GM13977 (cell line): ENCODE measurements at regions not wholly inside any gene's neighbourhood (a gene's known extent, or its start where the extent isn't known, plus 50 kb on each side); places are given as distances from the start of the nearest gene placed in this dataset.
"Not testable (repeated sequence)": the region's sequence is repeated elsewhere in the genome, so short reads cannot be mapped to it uniquely, and the experiment has no call there.

ENCODE experiments used
- DNase-seq: peaks from one replicate; pipeline ENCODE4 v3.0.0; 2012; ENCODE audit warnings: low spot score
- in situ Hi-C: fragments of 300-500 bp; cut with MboI; formaldehyde crosslinking; loops from one replicate; pipeline ENCODE4 v1.12.0; 2022; ENCODE audit warnings: low sequenced_read_pairs, low pct_unique_long_range_greater_than_20kb, mixed read lengths, inconsistent platforms; ENCODE audit not compliant: unreplicated experiment
- TF ChIP-seq, protein P1 (sequence below): IDR thresholded peaks from 2 replicates; pipeline ENCODE4 v1.5.1; 2012; ENCODE audit warnings: mild to moderate bottlenecking, control low read depth; ENCODE audit not compliant: insufficient read depth; ENCODE audit errors: extremely low read depth, missing control alignments

DNA sequence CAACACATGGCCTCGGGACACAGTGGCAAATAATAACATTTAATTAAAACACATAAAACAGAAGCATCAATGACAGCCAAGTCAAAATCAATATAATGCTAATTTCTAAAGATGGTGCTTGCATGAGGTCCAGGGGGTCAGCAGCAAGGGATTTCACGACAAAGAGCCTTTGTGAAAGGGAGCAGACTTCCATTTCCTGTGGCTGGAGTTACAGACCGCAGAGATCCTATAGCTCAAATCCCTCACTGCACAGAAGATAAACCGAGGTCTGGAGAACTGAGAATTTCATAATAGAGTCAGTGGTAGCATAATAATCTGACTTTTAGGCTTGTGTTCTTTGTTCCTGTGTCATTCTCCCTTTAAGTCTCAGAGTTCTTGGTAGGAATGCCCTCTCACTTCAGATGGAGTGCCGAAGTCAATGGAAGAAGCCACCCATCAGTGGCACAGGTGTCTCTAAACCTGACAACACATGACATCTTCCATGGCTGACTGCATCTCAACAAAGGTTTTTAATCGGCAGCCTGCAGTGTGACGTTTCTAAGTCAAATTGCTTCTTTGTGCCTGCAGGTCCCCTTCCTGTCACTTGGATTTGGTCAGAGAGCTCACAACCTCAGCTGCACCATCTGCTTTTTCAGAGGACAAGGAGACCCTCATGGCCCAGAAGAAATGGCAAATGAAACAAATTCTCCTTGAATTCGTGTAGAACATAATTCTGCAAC lies 67.4 kb downstream of the CARTPT start:
- TF ChIP-seq, protein P1, sequence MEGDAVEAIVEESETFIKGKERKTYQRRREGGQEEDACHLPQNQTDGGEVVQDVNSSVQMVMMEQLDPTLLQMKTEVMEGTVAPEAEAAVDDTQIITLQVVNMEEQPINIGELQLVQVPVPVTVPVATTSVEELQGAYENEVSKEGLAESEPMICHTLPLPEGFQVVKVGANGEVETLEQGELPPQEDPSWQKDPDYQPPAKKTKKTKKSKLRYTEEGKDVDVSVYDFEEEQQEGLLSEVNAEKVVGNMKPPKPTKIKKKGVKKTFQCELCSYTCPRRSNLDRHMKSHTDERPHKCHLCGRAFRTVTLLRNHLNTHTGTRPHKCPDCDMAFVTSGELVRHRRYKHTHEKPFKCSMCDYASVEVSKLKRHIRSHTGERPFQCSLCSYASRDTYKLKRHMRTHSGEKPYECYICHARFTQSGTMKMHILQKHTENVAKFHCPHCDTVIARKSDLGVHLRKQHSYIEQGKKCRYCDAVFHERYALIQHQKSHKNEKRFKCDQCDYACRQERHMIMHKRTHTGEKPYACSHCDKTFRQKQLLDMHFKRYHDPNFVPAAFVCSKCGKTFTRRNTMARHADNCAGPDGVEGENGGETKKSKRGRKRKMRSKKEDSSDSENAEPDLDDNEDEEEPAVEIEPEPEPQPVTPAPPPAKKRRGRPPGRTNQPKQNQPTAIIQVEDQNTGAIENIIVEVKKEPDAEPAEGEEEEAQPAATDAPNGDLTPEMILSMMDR, result no peak
- in situ Hi-C loops, result loop anchor here (25.0 kb wide), 2 partner anchors 226 to 526 kb away; partner anchors contain the start of genes MRPS27 and PTCD2
- no peak for DNase-seq

DNA sequence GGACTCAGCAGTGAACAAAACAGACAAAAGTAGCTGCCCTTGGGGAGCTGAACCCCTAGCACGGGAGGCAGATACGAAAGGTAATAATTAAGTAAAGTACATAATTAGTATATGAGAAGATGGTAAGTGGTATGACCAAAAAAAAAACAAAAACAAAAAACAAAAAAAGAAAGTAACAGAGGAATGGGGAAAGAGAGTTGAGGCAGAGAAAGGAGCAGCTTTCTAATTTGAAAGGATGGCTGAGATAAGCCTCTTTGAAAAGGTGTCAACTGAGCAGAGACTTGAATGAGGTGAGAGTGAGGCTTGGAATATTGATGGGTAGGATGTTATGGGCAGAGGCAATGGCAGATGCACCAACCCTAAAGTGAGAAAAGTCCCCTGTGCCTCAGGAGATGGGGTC lies 69.7 kb downstream of the CARTPT start:
- DNase-seq, result no peak
- TF ChIP-seq, protein P1, result no peak
- in situ Hi-C loops, result loop anchor here (25.0 kb wide), 2 partner anchors 224 to 524 kb away; partner anchors contain the start of genes MRPS27 and PTCD2

DNA sequence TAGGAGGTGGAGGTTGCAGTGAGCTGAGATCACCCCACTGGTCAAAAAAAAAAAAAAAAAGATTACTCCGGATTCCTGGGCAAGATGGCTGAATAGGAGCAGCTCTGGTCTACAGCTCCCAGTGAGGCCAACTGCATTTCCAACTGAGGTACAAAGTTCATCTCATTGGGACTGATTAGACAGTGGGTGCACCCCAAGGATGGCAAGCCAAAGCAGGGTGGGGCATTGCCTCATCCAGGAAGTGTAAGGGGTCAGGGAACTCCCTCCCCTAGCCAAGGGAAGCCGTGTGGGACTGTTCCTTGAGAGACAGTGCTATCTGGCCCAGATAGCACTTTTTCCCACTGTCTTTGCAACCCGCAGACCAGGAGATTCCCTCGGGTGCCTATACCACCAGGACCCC lies 70.7 kb downstream of the CARTPT start:
- in situ Hi-C loops, result loop anchor here (25.0 kb wide), 2 partner anchors 223 to 523 kb away; partner anchors contain the start of genes MRPS27 and PTCD2
- TF ChIP-seq, protein P1, result no peak
- DNase-seq, result no peak

DNA sequence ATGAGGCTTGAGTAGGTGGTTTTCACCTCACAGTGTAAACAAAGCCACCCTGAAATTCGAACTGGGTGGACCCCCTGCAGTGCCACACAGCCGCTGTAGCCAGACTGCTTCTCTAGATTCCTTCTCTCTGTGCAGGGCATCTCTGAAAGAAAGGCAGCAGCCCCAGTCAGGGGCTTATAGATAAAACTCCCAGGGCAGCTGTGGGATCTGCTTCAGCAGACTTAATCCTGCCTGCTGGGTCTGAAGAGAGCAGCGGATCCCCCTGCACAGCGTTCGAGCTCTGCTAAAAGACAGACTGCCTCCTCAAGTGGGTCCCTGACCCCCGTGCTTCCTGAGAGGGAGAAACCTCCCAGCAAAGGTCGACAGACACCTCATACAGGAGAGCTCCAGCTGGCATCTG lies 71.4 kb downstream of the CARTPT start:
- in situ Hi-C loops, result loop anchor here (25.0 kb wide), 2 partner anchors 222 to 522 kb away; partner anchors contain the start of genes MRPS27 and PTCD2
- TF ChIP-seq, protein P1, result no peak
- DNase-seq, result no peak

DNA sequence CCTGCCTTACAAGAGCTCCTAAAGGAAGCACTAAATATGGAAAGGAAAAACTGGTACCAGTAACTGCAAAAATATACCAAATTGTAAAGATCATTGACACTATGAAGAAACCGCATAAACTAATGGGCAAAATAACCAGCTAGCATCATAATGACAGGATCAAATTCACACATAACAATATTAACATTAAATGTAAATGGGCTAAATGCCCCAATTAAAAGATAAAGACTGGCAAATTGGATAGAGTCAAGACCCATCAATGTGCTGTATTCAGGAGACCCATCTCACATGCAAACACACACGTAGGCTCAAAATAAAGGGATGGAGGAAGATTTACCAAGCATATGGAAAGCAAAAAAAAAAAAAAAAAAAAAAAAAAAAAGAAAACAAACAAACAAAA lies 73.0 kb downstream of the CARTPT start:
- in situ Hi-C loops, result loop anchor here (25.0 kb wide), 2 partner anchors 220 to 520 kb away; partner anchors contain the start of genes MRPS27 and PTCD2
- not testable (repeated sequence) for DNase-seq

DNA sequence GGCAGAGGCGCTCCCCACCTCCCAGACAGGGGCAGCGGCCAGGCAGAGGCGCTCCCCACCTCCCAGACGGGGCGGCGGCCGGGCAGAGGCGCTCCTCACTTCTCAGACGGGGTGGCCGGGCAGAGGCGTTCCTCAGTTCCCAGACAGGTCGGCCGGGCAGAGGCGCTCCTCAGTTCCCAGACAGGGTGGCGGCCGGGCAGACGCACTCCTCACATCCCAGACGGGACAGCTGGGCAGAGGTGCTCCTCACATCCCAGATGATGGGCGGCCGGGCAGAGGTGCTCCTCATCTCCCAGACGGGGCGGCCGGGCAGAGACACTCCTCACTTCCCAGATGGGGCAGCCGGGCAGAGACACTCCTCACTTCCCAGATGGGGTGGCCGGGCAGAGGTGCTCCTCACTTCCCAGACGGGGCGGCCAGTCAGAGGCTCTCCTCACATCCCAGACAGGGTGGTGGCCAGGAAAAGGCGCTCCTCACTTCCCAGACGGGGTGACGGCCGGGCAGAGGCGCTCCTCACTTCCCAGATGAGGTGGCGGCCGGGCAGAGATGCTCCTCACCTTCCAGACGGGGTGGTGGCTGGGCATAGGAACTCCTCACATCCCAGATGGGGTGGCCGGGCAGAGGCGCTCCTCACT lies 75.1 kb downstream of the CARTPT start:
- no peak for DNase-seq
- in situ Hi-C loops, result loop anchor here (25.0 kb wide), 2 partner anchors 218 to 518 kb away; partner anchors contain the start of genes MRPS27 and PTCD2
- TF ChIP-seq, protein P1, result no peak

DNA sequence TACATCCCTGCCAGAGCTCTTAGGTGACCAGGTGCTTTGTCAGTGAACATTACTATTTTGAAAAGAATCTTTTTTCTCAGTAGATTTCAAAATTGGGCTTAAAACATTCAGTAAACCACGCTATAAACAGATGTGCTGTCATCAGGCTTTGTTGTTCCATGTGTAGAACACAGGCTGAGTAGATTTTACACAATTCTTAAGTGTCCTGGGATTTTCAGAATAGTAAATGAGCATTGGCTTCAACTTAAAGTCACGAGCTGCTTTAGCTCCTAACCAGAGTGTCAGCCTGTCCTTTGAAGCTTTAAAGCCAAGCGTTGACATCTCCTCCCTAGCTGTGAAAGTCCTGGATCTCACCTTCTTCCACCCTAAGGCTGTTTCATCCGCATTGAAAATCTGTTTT lies 83.6 kb downstream of the CARTPT start:
- in situ Hi-C loops, result no loop called here
- DNase-seq, result no peak
- TF ChIP-seq, protein P1, result no peak
